Ishikawa (cell line): ENCODE measurements at regions not wholly inside any gene's neighbourhood (a gene's known extent, or its start where the extent isn't known, plus 50 kb on each side); places are given as distances from the start of the nearest gene placed in this dataset.

Experiments
- EP300 ChIP-seq: IDR thresholded peaks from 2 replicates; pipeline ENCODE4 v1.6.1; 2012; ENCODE audit warnings: borderline replicate concordance
- RAD21 ChIP-seq: IDR thresholded peaks from 2 replicates; pipeline ENCODE4 v1.6.1; 2012; ENCODE audit warnings: low read depth
- TAF1 ChIP-seq: IDR thresholded peaks from 2 replicates; pipeline ENCODE4 v1.6.1; 2012; ENCODE audit warnings: low read depth, mild to moderate bottlenecking
- YY1 ChIP-seq: IDR thresholded peaks from 2 replicates; pipeline ENCODE4 v1.6.1; 2012; ENCODE audit warnings: low read depth
- TF ChIP-seq, protein P1 (sequence below): IDR thresholded peaks from 2 replicates; pipeline ENCODE4 v1.6.1; 2012; ENCODE audit warnings: low read depth, mild to moderate bottlenecking

- TF ChIP-seq TAF1: no peak
- no peak for TF ChIP-seq YY1
- TF ChIP-seq, protein P1, sequence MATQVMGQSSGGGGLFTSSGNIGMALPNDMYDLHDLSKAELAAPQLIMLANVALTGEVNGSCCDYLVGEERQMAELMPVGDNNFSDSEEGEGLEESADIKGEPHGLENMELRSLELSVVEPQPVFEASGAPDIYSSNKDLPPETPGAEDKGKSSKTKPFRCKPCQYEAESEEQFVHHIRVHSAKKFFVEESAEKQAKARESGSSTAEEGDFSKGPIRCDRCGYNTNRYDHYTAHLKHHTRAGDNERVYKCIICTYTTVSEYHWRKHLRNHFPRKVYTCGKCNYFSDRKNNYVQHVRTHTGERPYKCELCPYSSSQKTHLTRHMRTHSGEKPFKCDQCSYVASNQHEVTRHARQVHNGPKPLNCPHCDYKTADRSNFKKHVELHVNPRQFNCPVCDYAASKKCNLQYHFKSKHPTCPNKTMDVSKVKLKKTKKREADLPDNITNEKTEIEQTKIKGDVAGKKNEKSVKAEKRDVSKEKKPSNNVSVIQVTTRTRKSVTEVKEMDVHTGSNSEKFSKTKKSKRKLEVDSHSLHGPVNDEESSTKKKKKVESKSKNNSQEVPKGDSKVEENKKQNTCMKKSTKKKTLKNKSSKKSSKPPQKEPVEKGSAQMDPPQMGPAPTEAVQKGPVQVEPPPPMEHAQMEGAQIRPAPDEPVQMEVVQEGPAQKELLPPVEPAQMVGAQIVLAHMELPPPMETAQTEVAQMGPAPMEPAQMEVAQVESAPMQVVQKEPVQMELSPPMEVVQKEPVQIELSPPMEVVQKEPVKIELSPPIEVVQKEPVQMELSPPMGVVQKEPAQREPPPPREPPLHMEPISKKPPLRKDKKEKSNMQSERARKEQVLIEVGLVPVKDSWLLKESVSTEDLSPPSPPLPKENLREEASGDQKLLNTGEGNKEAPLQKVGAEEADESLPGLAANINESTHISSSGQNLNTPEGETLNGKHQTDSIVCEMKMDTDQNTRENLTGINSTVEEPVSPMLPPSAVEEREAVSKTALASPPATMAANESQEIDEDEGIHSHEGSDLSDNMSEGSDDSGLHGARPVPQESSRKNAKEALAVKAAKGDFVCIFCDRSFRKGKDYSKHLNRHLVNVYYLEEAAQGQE: no peak
- TF ChIP-seq EP300: no peak
- TF ChIP-seq RAD21: no peak
Observed at GRCh38 chr2:122003196-122003940, 247.9 kb downstream of the TSN start.
